ENCODE measurements at regions not wholly inside any gene's neighbourhood (a gene's known extent, or its start where the extent isn't known, plus 50 kb on each side); places are given as distances from the start of the nearest gene placed in this dataset.

DNA sequence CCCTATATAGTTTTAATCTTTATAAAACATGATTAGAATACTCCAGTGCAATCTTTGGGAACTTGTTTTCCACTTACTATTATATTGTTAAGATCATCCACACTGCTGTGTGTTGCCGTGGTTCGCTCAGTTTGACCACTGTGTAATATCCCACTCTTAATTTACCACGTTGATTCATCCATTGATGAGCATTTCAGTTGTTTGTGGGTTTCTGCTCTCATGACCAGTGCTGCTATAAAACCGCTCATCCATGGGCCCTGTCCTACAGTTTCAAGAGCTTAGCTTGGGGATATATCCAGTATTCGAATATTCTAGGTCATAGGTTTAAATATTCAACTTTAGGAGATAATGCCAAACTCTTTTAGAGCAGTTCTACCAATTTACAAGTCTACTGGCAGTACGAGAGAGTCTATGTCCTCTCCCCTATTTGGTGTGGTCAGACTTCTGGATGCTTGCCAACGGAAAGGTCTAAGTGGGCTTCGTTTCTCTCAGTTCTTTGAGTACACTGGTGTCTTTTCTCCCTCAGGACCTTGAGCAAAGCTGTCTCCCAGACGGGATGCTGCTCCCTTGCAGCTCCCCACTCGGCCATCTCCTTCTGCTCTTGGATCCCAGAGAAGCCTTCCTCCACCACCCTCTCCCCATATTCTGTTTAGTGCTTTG is 94.9 kb upstream of the ALX4 start:
- TF ChIP-seq EZH2 (IDR thresholded peaks at IDR 0.05) (no peak), POLR2AphosphoS5 (IDR thresholded peaks at IDR 0.05; ENCODE audit: borderline replicate concordance, low read depth, low read length) (no peak), FOXP2 (optimal IDR thresholded peaks at IDR 0.05; ENCODE audit: control extremely low read depth, extremely low read length, insufficient read depth) (no peak)

All from SK-N-MC (cell line).